ENCODE measurements at regions not wholly inside any gene's neighbourhood (a gene's known extent, or its start where the extent isn't known, plus 50 kb on each side); places are given as distances from the start of the nearest gene placed in this dataset.
"Not testable (repeated sequence)": the region's sequence is repeated elsewhere in the genome, so short reads cannot be mapped to it uniquely, and the experiment has no call there.

- intact Hi-C loops (cut with DNase I; ENCODE audit: low total_unique reads); DNase-seq (ENCODE audit: low spot score in 2 of 2); H3K27me3 ChIP-seq; H3K4me1 ChIP-seq; H3K27ac ChIP-seq; H3K9me3 ChIP-seq; H3K4me3 ChIP-seq; H3K36me3 ChIP-seq: not testable (repeated sequence)
Measured at GRCh38 chr16:18135024-18135423, 201.5 kb downstream of the NPIPA8 start.

GRCh38 chr16:18131587-18131986 lies 204.9 kb downstream of the NPIPA8 start:
- not testable (repeated sequence) for H3K4me3 ChIP-seq

GRCh38 chr16:18130478-18131120 lies 205.9 kb downstream of the NPIPA8 start:
- intact Hi-C loops (cut with DNase I; ENCODE audit: low total_unique reads); H3K9me3 ChIP-seq; H3K27me3 ChIP-seq; H3K36me3 ChIP-seq; H3K4me3 ChIP-seq; H3K27ac ChIP-seq; H3K4me1 ChIP-seq; DNase-seq (ENCODE audit: low spot score in 2 of 2): not testable (repeated sequence)

More at GRCh38 chr16:18131587-18131986, 204.9 kb downstream of the NPIPA8 start:
- DNase-seq (ENCODE audit: low spot score in 2 of 2); H3K27me3 ChIP-seq; H3K4me1 ChIP-seq; H3K36me3 ChIP-seq; H3K9me3 ChIP-seq; H3K27ac ChIP-seq; intact Hi-C loops (cut with DNase I; ENCODE audit: low total_unique reads): not testable (repeated sequence)

- H3K9me3 ChIP-seq; H3K27ac ChIP-seq; intact Hi-C loops (cut with DNase I; ENCODE audit: low total_unique reads); H3K4me1 ChIP-seq; H3K4me3 ChIP-seq; DNase-seq (ENCODE audit: low spot score in 2 of 2); H3K27me3 ChIP-seq; H3K36me3 ChIP-seq: not testable (repeated sequence)
Measured at GRCh38 chr16:18127033-18127432, 209.5 kb downstream of the NPIPA8 start.

- H3K4me1 ChIP-seq; DNase-seq (ENCODE audit: low spot score in 2 of 2); H3K27ac ChIP-seq; H3K36me3 ChIP-seq; H3K27me3 ChIP-seq; H3K4me3 ChIP-seq; H3K9me3 ChIP-seq; intact Hi-C loops (cut with DNase I; ENCODE audit: low total_unique reads): not testable (repeated sequence)
Measured at GRCh38 chr16:18119092-18119491, 217.4 kb downstream of the NPIPA8 start.

- H3K27ac ChIP-seq; DNase-seq (ENCODE audit: low spot score in 2 of 2); H3K36me3 ChIP-seq; H3K4me1 ChIP-seq; intact Hi-C loops (cut with DNase I; ENCODE audit: low total_unique reads); H3K9me3 ChIP-seq; H3K27me3 ChIP-seq; H3K4me3 ChIP-seq: not testable (repeated sequence)
Measured at GRCh38 chr16:18118684-18119083, 217.9 kb downstream of the NPIPA8 start.

GRCh38 chr16:18118071-18118470 lies 218.5 kb downstream of the NPIPA8 start:
- H3K36me3 ChIP-seq; H3K9me3 ChIP-seq; intact Hi-C loops (cut with DNase I; ENCODE audit: low total_unique reads); H3K27ac ChIP-seq; H3K27me3 ChIP-seq; DNase-seq (ENCODE audit: low spot score in 2 of 2); H3K4me3 ChIP-seq; H3K4me1 ChIP-seq: not testable (repeated sequence)

- H3K36me3 ChIP-seq; H3K9me3 ChIP-seq; H3K4me3 ChIP-seq; H3K27ac ChIP-seq; DNase-seq (ENCODE audit: low spot score in 2 of 2); H3K4me1 ChIP-seq; H3K27me3 ChIP-seq; intact Hi-C loops (cut with DNase I; ENCODE audit: low total_unique reads): not testable (repeated sequence)
Measured at GRCh38 chr16:18104412-18104811, 232.1 kb downstream of the NPIPA8 start.

GRCh38 chr16:18101077-18101476 lies 235.5 kb downstream of the NPIPA8 start:
- H3K9me3 ChIP-seq; intact Hi-C loops (cut with DNase I; ENCODE audit: low total_unique reads); H3K4me1 ChIP-seq; H3K27me3 ChIP-seq; H3K4me3 ChIP-seq; H3K36me3 ChIP-seq; DNase-seq (ENCODE audit: low spot score in 2 of 2); H3K27ac ChIP-seq: not testable (repeated sequence)

- H3K36me3 ChIP-seq; H3K27me3 ChIP-seq; DNase-seq (ENCODE audit: low spot score in 2 of 2); H3K9me3 ChIP-seq; H3K27ac ChIP-seq; H3K4me3 ChIP-seq; H3K4me1 ChIP-seq; intact Hi-C loops (cut with DNase I; ENCODE audit: low total_unique reads): not testable (repeated sequence)
Measured at GRCh38 chr16:18092605-18093004, 243.9 kb downstream of the NPIPA8 start.

- H3K36me3 ChIP-seq; H3K9me3 ChIP-seq; H3K27ac ChIP-seq; DNase-seq (ENCODE audit: low spot score in 2 of 2); H3K27me3 ChIP-seq; H3K4me3 ChIP-seq; intact Hi-C loops (cut with DNase I; ENCODE audit: low total_unique reads); H3K4me1 ChIP-seq: not testable (repeated sequence)
Measured at GRCh38 chr16:18080658-18081363, 255.7 kb downstream of the NPIPA8 start.

GRCh38 chr16:18077910-18078309 lies 258.6 kb downstream of the NPIPA8 start:
- H3K9me3 ChIP-seq; intact Hi-C loops (cut with DNase I; ENCODE audit: low total_unique reads); H3K27ac ChIP-seq: not testable (repeated sequence)

More at GRCh38 chr16:18077910-18078309, 258.6 kb downstream of the NPIPA8 start:
- H3K36me3 ChIP-seq; DNase-seq (ENCODE audit: low spot score in 2 of 2); H3K4me1 ChIP-seq; H3K27me3 ChIP-seq; H3K4me3 ChIP-seq: not testable (repeated sequence)

Data from breast epithelium (tissue), 4 donors.